ENCODE measurements at regions not wholly inside any gene's neighbourhood (a gene's known extent, or its start where the extent isn't known, plus 50 kb on each side); places are given as distances from the start of the nearest gene placed in this dataset.

DNA sequence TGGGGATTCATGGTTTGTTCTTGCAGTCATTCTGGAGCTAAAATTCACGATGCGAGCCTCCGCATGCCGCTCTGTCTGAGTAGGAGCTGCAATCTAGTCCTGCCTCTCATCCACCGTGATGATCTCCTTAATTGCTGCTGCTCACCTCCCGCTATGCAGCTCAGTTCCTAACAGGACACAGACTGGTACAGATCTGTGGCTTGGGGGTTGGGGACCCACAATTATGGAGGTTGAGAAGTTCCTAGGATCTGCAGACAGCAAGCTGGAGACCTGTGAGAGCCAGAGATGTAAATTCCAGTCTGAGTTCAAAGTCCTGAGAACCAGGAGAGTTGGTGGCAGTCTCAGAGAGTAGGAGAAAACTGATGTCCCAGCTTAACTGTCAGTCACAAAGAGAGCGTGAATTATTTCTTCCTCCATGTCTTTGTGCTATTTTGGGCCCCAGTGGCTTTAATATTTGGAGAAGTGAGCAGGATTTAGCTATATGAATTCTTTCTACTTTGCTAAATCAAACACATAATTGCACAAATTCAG lies 378.7 kb upstream of the MAN1A1 start:
- no peak overlapping the region for H3K27ac ChIP-seq (ENCODE audit: extremely low read depth, low read depth, low read length)
- H3K36me3 ChIP-seq (ENCODE audit: control insufficient read depth in 2 of 2, insufficient read depth in 1 of 2, low read length in 2 of 2) = no peaks in the 10 kb centered on the region
- TF ChIP-seq ZNF707 (tag by site-specific recombination; IDR thresholded peaks at IDR 0.05) (no peak), ZNF140 (tag by site-specific recombination; IDR thresholded peaks at IDR 0.05) (no peak), ZNF223 (tag by site-specific recombination; IDR thresholded peaks at IDR 0.05) (no peak), ZSCAN16 (tag by site-specific recombination; IDR thresholded peaks at IDR 0.05) (no peak), ZNF776 (tag by site-specific recombination; IDR thresholded peaks at IDR 0.05; ENCODE audit: borderline replicate concordance) (no peak), ZNF214 (tag by site-specific recombination; IDR thresholded peaks at IDR 0.05; ENCODE audit: borderline replicate concordance) (no peak), KLF8 (tag by site-specific recombination; IDR thresholded peaks at IDR 0.05) (no peak), ZNF548 (tag by site-specific recombination; IDR thresholded peaks at IDR 0.05) (no peak), ZNF391 (tag by site-specific recombination; IDR thresholded peaks at IDR 0.05; ENCODE audit: borderline replicate concordance, low read depth) (no peak)
- TF ChIP-seq, protein P1, sequence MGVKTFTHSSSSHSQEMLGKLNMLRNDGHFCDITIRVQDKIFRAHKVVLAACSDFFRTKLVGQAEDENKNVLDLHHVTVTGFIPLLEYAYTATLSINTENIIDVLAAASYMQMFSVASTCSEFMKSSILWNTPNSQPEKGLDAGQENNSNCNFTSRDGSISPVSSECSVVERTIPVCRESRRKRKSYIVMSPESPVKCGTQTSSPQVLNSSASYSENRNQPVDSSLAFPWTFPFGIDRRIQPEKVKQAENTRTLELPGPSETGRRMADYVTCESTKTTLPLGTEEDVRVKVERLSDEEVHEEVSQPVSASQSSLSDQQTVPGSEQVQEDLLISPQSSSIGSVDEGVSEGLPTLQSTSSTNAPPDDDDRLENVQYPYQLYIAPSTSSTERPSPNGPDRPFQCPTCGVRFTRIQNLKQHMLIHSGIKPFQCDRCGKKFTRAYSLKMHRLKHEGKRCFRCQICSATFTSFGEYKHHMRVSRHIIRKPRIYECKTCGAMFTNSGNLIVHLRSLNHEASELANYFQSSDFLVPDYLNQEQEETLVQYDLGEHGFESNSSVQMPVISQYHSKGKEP (tag by site-specific recombination; IDR thresholded peaks at IDR 0.05) = no peak
- TF ChIP-seq, protein P2, sequence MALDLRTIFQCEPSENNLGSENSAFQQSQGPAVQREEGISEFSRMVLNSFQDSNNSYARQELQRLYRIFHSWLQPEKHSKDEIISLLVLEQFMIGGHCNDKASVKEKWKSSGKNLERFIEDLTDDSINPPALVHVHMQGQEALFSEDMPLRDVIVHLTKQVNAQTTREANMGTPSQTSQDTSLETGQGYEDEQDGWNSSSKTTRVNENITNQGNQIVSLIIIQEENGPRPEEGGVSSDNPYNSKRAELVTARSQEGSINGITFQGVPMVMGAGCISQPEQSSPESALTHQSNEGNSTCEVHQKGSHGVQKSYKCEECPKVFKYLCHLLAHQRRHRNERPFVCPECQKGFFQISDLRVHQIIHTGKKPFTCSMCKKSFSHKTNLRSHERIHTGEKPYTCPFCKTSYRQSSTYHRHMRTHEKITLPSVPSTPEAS (tag by site-specific recombination; IDR thresholded peaks at IDR 0.05) = no peak
- TF ChIP-seq, protein P3, sequence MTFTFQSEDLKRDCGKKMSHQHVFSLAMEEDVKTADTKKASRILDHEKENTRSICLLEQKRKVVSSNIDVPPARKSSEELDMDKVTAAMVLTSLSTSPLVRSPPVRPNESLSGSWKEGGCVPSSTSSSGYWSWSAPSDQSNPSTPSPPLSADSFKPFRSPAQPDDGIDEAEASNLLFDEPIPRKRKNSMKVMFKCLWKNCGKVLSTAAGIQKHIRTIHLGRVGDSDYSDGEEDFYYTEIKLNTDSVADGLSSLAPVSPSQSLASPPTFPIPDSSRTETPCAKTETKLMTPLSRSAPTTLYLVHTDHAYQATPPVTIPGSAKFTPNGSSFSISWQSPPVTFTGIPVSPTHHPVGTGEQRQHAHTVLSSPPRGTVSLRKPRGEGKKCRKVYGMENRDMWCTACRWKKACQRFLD (tag by site-specific recombination; IDR thresholded peaks at IDR 0.05) = no peak
- TF ChIP-seq, protein P4, sequence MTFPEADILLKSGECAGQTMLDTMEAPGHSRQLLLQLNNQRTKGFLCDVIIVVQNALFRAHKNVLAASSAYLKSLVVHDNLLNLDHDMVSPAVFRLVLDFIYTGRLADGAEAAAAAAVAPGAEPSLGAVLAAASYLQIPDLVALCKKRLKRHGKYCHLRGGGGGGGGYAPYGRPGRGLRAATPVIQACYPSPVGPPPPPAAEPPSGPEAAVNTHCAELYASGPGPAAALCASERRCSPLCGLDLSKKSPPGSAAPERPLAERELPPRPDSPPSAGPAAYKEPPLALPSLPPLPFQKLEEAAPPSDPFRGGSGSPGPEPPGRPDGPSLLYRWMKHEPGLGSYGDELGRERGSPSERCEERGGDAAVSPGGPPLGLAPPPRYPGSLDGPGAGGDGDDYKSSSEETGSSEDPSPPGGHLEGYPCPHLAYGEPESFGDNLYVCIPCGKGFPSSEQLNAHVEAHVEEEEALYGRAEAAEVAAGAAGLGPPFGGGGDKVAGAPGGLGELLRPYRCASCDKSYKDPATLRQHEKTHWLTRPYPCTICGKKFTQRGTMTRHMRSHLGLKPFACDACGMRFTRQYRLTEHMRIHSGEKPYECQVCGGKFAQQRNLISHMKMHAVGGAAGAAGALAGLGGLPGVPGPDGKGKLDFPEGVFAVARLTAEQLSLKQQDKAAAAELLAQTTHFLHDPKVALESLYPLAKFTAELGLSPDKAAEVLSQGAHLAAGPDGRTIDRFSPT (tag by site-specific recombination; IDR thresholded peaks at IDR 0.05) = no peak
- TF ChIP-seq, protein P5, sequence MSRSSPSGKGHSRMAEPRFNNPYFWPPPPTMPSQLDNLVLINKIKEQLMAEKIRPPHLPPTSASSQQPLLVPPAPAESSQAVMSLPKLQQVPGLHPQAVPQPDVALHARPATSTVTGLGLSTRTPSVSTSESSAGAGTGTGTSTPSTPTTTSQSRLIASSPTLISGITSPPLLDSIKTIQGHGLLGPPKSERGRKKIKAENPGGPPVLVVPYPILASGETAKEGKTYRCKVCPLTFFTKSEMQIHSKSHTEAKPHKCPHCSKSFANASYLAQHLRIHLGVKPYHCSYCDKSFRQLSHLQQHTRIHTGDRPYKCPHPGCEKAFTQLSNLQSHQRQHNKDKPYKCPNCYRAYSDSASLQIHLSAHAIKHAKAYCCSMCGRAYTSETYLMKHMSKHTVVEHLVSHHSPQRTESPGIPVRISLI (tag by site-specific recombination; IDR thresholded peaks at IDR 0.05) = no peak
- TF ChIP-seq, protein P6, sequence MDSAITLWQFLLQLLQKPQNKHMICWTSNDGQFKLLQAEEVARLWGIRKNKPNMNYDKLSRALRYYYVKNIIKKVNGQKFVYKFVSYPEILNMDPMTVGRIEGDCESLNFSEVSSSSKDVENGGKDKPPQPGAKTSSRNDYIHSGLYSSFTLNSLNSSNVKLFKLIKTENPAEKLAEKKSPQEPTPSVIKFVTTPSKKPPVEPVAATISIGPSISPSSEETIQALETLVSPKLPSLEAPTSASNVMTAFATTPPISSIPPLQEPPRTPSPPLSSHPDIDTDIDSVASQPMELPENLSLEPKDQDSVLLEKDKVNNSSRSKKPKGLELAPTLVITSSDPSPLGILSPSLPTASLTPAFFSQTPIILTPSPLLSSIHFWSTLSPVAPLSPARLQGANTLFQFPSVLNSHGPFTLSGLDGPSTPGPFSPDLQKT (IDR thresholded peaks at IDR 0.05; ENCODE audit: borderline replicate concordance, low read depth, low read length) = no peak
- TF ChIP-seq, protein P7, sequence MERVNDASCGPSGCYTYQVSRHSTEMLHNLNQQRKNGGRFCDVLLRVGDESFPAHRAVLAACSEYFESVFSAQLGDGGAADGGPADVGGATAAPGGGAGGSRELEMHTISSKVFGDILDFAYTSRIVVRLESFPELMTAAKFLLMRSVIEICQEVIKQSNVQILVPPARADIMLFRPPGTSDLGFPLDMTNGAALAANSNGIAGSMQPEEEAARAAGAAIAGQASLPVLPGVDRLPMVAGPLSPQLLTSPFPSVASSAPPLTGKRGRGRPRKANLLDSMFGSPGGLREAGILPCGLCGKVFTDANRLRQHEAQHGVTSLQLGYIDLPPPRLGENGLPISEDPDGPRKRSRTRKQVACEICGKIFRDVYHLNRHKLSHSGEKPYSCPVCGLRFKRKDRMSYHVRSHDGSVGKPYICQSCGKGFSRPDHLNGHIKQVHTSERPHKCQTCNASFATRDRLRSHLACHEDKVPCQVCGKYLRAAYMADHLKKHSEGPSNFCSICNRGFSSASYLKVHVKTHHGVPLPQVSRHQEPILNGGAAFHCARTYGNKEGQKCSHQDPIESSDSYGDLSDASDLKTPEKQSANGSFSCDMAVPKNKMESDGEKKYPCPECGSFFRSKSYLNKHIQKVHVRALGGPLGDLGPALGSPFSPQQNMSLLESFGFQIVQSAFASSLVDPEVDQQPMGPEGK (tag by site-specific recombination; IDR thresholded peaks at IDR 0.05) = no peak
- ChIA-PET POLR2A (no interaction called here), CTCF (interaction anchor here (0.7 to 1.4 kb wide), 4 partner anchors 11 to 1110 kb away, joined by 3 to 6 read pairs (median 3); no protein-coding TSS in a partner anchor)
- H3K4me1 ChIP-seq (ENCODE audit: control insufficient read depth, insufficient read depth, low read length) = no peaks in the 10 kb centered on the region
- H3K9me3 ChIP-seq (ENCODE audit: control insufficient read depth, insufficient read depth, low read depth, low read length) = no peaks in the 10 kb centered on the region
- H3K4me3 ChIP-seq (ENCODE audit: low read depth, low read length) = no peak overlapping the region

Data from HEK293 (cell line).